HG02852 (cell line): ENCODE measurements at regions not wholly inside any gene's neighbourhood (a gene's known extent, or its start where the extent isn't known, plus 50 kb on each side); places are given as distances from the start of the nearest gene placed in this dataset.

Experiments
- ATAC-seq: cut with Tn5 transposase; IDR thresholded peaks from one replicate; pipeline ENCODE4 v1.9.1; 2021; ENCODE audit warnings: mild to moderate bottlenecking, moderate library complexity; ENCODE audit not compliant: unreplicated experiment

- ATAC-seq = no peak
These were observed 194.2 kb upstream of the SGK1 start for GRCh38 chr6:134511984-134512683.

GRCh38 chr6:134510920-134511319, 193.0 kb upstream of the SGK1 start:
- ATAC-seq = no peak

- no peak for ATAC-seq
These were observed 192.2 kb upstream of the SGK1 start for GRCh38 chr6:134510142-134510541.

- no peak for ATAC-seq
These were observed 191.1 kb upstream of the SGK1 start for GRCh38 chr6:134508862-134509498.

DNA sequence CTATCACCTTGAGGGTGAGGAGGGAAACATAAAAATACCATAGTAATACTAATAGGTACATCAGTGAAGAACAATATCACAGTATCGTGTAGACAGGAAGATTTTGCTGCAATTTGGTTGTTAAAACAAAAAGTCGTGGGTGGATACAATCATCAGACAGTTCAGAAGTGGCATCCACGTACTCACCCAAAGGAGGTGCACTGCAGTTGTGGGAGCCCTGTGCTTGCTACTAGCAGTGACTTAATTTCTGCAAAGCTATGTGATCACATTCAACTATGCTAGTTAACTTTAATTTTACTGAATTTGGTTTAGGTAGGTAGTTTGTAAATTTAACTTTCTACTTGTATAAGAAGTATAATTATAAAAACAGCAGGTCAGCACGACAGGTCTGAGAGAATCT, 188.2 kb upstream of the SGK1 start:
- no peak for ATAC-seq

- ATAC-seq = no peak
These were observed 185.8 kb upstream of the SGK1 start for GRCh38 chr6:134503585-134504281.

GRCh38 chr6:134502614-134503549, 185.0 kb upstream of the SGK1 start:
- ATAC-seq = no peak

- no peak for ATAC-seq
These were observed 178.0 kb upstream of the SGK1 start for GRCh38 chr6:134495890-134496248.

DNA sequence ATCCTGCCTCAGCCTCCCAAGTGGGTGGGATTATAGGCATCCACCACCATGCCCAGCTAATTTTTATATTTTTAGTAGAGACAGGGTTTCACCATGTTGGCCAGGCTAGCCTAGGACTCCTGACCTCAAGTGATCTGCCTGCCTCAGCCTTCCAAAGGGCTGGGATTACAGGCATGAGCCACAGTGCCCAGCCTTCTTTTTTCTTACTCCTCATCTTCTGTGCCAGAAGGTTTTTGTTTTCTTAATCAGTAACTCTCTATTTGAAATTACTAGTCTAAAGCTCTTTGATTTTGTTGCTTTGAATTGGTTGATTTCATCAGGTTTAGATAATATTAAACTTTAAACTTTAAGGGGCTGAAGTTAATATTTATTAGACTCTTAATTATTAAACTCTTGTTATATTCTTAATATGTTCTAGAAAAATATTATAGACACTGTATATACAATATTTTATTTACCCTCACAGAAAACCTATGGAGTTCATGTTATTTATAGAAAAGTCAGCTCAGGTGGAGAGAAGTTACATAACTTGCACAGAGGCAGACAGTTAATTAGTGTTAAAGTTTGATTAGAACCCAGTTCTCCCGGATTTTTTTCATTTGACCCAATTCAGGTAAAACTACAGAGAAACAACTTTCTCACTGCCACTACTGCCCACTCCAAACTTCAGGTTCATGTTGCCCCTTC, 177.4 kb upstream of the SGK1 start:
- ATAC-seq = no peak

DNA sequence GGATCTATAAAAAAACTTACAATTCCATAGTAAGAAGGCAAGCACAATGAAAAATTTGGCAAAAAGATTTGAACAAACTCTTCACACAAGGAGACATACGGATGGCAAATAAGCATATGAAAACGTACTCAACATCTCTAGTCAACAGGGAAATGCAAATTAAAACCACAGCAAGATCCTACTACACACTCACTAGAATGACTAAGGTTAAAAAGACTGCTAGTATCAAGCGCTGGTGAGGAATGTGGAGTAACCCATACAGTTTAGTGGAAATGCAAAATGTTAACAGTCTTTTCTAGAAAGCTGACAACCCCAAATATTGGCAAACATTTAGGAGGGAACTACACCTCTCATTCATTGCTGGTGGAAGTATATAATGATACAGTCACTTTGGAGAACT, 175.9 kb upstream of the SGK1 start:
- ATAC-seq = no peak

- ATAC-seq = no peak
These were observed 173.6 kb upstream of the SGK1 start for GRCh38 chr6:134491477-134491876.

- ATAC-seq = no peak
These were observed 164.8 kb upstream of the SGK1 start for GRCh38 chr6:134482593-134483270.

DNA sequence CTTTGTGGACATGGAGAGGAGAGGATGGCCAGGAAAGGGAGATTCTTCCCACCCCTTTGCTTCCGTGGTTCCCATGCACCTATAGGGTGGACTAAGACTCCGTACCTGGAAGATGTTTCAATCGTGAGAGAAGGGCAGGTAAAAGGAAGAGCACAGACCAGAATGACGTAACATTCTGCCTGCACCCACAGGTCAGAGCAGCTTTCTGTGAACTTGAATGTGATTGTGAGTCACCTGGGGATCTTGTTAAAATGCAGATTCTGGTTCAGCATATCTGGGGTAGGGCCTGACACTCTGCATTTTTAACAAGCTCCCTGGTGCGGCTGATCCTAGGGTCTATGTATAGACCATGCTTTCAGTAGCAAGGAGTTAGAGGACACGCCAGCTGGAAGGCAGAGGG, 164.1 kb upstream of the SGK1 start:
- no peak for ATAC-seq

DNA sequence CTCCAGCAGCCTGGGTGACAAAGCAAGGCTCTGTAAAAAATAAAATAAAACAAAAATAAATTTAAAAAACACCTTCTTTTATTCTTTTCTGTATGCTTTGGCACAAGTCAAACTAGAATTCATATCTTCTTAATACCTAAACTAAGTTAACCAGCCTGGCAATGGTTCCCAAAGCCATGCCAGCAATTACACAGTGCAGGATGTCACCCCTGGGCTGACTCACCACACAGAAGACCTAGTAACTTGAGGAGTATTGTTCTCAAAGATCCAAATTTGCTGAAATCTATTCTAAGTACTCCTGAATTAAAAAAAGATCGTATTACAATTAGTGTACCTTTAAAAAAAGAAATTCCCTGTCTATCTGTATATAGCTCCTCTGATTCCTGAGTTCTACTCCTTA, 162.7 kb upstream of the SGK1 start:
- no peak for ATAC-seq

DNA sequence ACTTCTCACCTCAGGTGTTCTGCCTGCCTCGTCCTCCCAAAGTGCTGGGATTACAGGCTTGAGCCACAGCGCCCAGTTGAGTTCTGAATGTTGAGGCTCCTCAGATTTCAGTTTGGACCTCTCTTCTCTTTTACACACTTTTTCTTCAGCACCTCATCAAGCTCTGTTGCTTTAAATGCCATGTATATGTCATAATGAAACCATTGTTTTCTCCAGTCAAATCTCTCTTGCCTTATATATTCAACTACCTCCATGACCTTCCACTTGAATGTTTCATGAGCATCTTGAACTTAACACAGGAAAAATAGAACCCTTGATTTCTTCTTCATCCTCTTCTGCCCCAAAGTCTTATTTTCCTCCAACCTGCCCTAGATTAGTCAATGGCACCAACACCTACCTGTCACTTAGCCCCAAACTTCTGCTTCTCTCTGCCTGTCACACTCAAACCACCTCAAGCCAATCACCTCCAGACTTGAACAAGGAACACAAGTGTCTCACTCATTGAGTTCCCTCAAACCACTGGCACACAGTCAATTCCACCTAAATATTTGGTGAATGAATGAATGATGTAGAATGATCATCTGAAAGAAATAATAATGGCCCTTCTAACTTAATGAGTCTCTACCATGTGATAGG, 161.0 kb upstream of the SGK1 start:
- ATAC-seq = no peak

GRCh38 chr6:134477991-134478635, 160.2 kb upstream of the SGK1 start:
- no peak for ATAC-seq

- no peak for ATAC-seq
These were observed 157.0 kb upstream of the SGK1 start for GRCh38 chr6:134474955-134475354.

DNA sequence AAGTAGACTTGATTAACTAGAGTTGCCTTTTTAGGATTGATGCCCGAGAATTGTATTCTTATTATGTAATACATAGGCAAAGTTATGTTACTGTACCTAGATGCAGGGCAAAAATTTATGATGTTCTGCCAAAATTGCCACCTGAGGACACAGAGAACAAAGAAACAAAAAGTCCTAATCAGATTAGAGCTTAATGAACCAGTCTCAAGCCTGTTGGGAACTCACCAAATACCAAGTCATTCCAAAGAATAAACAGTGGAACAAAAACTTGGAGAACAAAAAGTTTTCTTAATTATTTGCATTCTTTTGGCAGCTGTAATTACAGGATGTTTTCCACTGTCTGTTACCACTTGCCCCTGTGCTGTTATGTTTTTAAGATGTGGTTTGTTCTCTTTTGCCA, 154.7 kb upstream of the SGK1 start:
- no peak for ATAC-seq

- no peak for ATAC-seq
These were observed 154.1 kb upstream of the SGK1 start for GRCh38 chr6:134472046-134472445.
